Smooth muscle cell (in vitro differentiated cells): ENCODE measurements at regions not wholly inside any gene's neighbourhood (a gene's known extent, or its start where the extent isn't known, plus 50 kb on each side); places are given as distances from the start of the nearest gene placed in this dataset.

ENCODE experiments used
- DNase-seq: peaks from one replicate; lab custom pipeline; 2025; ENCODE audit not compliant: unreplicated experiment; lab: John Stamatoyannopoulos, UW
- H2AFZ ChIP-seq: fragments of 200-600 bp; sonication (generic); 2 replicates; pipeline ENCODE4 v1.6.0; 2016; ENCODE audit warnings: antibody characterized with exemption, low read depth, mild to moderate bottlenecking
- H3F3A ChIP-seq: fragments of 200-600 bp; sonication (generic); 2 replicates; pipeline ENCODE4 v1.6.0; 2017; ENCODE audit warnings: antibody characterized with exemption, low read depth
- H3K27ac ChIP-seq: fragments of 200-600 bp; sonication (generic); 2 replicates; pipeline ENCODE4 v1.5.1; 2016; ENCODE audit warnings: low read depth, mild to moderate bottlenecking
- H3K27me3 ChIP-seq: fragments of 200-600 bp; sonication (generic); 2 replicates; pipeline ENCODE4 v1.6.1; 2016; ENCODE audit warnings: low read depth, mild to moderate bottlenecking
- H3K36me3 ChIP-seq: fragments of 200-600 bp; sonication (generic); 2 replicates; pipeline ENCODE4 v1.5.1; 2016; ENCODE audit warnings: low read depth
- H3K4me1 ChIP-seq: fragments of 200-600 bp; sonication (generic); 2 replicates; pipeline ENCODE4 v1.5.1; 2016; ENCODE audit warnings: low read depth
- H3K4me2 ChIP-seq: fragments of 200-600 bp; sonication (generic); 2 replicates; pipeline ENCODE4 v1.6.0; 2016; ENCODE audit warnings: mild to moderate bottlenecking
- H3K4me3 ChIP-seq: fragments of 200-600 bp; sonication (generic); 2 replicates; pipeline ENCODE4 v1.5.1; 2016; ENCODE audit warnings: mild to moderate bottlenecking
- H3K79me2 ChIP-seq: fragments of 200-600 bp; sonication (generic); 2 replicates; pipeline ENCODE4 v1.6.0; 2016; ENCODE audit warnings: low read depth, mild to moderate bottlenecking
- H3K9ac ChIP-seq: fragments of 200-600 bp; sonication (generic); 2 replicates; pipeline ENCODE4 v1.6.0; 2016; ENCODE audit warnings: low read depth
- H3K9me3 ChIP-seq: fragments of 200-600 bp; sonication (generic); replicated peaks from 2 replicates; pipeline ENCODE4 v1.5.1; 2016; ENCODE audit warnings: low read depth
- H4K20me1 ChIP-seq: fragments of 200-600 bp; sonication (generic); 2 replicates; pipeline ENCODE4 v1.6.0; 2016; ENCODE audit warnings: low read depth
- WGBS: methylation state at CpG from one replicate; pipeline ENCODE4 v1.1.7; 2016; ENCODE audit warnings: low lambda C conversion rate; 5-methylcytosine and 5-hydroxymethylcytosine counted together
- TF ChIP-seq, protein P1 (sequence below): fragments of 200-600 bp; sonication (generic); IDR thresholded peaks from 2 replicates; pipeline ENCODE4 v1.5.1; 2017; ENCODE audit warnings: borderline replicate concordance, mild to moderate bottlenecking, antibody characterized with exemption; ENCODE audit not compliant: insufficient read depth, poor library complexity, severe bottlenecking

DNA sequence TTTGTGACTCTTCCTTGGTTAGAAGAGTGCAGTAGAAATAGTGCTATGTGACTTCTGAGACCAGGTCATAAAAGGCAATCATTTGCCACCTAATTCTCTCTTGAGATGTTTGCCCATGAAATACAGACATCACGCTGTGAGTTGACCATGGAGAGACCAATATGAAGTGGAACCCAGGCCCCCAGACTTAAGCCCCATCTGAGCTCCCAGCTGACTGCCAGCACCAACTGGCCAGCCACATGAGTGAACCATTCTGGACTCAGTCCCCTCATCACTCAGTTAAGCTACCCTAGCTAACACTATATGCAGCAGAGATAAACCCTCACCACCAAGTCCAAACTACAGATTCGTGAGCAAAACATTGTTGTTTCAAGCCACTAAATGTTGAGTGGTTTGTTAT is 60.7 kb upstream of the NIPBL start:
- Histone ChIP-seq H3K36me3 (no peaks in the 10 kb centered on the region), H3K27me3 (peaks cover 33% of the 10 kb centered on the region), H3F3A (no peaks in the 10 kb centered on the region), H2AFZ (no peak overlapping the region), H3K4me1 (no peaks in the 10 kb centered on the region), H4K20me1 (no peaks in the 10 kb centered on the region), H3K9me3 (no peaks in the 10 kb centered on the region), H3K79me2 (no peaks in the 10 kb centered on the region), H3K4me2 (no peak overlapping the region), H3K4me3 (no peak overlapping the region), H3K27ac (no peak overlapping the region), H3K9ac (no peak overlapping the region)
- TF ChIP-seq, protein P1, sequence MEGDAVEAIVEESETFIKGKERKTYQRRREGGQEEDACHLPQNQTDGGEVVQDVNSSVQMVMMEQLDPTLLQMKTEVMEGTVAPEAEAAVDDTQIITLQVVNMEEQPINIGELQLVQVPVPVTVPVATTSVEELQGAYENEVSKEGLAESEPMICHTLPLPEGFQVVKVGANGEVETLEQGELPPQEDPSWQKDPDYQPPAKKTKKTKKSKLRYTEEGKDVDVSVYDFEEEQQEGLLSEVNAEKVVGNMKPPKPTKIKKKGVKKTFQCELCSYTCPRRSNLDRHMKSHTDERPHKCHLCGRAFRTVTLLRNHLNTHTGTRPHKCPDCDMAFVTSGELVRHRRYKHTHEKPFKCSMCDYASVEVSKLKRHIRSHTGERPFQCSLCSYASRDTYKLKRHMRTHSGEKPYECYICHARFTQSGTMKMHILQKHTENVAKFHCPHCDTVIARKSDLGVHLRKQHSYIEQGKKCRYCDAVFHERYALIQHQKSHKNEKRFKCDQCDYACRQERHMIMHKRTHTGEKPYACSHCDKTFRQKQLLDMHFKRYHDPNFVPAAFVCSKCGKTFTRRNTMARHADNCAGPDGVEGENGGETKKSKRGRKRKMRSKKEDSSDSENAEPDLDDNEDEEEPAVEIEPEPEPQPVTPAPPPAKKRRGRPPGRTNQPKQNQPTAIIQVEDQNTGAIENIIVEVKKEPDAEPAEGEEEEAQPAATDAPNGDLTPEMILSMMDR: no peak
- no peak for DNase-seq
- 94% methylated on average over 2 of the region's 2 CpGs for WGBS

DNA sequence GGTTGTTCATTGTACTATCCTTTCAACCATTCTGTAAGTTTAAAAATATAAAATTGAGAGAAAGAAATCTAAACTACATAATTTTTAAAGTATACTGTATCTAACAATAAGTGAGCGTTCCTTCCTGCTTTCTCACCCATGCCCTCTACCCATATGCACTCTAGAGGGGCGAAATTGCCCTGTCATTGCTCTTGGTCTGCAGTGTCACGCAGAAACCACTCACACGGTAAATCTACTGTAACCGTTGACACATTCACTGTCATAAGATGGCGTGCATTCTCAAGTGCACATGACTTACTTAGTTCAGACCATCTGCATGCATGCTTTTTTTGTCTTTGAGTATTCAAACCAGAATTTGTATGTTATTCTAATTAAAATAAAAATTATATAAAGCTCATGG is 55.7 kb upstream of the NIPBL start:
- no peak overlapping the region for H3K27ac ChIP-seq
- H3K9ac ChIP-seq: no peak overlapping the region
- no peaks in the 10 kb centered on the region for H3K9me3 ChIP-seq
- H2AFZ ChIP-seq: no peak overlapping the region
- no peaks in the 10 kb centered on the region for H4K20me1 ChIP-seq
- H3K36me3 ChIP-seq: no peaks in the 10 kb centered on the region
- no peak overlapping the region for H3K4me2 ChIP-seq
- peaks cover 74% of the 10 kb centered on the region for H3K27me3 ChIP-seq
- H3K79me2 ChIP-seq: no peaks in the 10 kb centered on the region
- no peaks in the 10 kb centered on the region for H3F3A ChIP-seq
- TF ChIP-seq, protein P1: no peak
- H3K4me3 ChIP-seq: no peak overlapping the region
- WGBS: 89% methylated on average over 6 of the region's 6 CpGs
- DNase-seq: no peak
- H3K4me1 ChIP-seq: no peaks in the 10 kb centered on the region

DNA sequence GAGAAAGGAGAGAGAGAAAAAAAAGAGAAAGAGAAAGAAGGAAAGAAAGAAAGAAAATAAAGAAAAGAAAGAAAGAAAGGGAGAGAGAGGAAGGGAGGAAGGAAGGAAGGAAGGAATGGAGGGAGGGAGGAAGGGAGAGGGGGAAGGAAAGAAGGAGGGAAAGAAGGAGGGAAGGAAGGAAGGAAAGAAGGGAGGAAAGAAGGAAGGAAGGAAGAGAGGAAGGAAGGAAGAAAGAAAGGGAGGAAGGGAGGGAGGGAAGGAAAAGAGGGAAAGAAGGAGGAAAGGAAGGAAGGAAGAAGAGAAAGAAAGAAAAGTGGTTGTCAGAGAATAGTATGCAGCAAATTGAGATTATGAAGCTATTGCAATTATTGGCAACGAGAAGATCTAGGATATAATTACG is 49.9 kb upstream of the NIPBL start:
- WGBS: 85% methylated on average over 2 of the region's 2 CpGs
- Histone ChIP-seq H3K27ac (no peak overlapping the region), H3K4me1 (no peaks in the 10 kb centered on the region), H3F3A (no peaks in the 10 kb centered on the region), H3K27me3 (peaks cover 66% of the 10 kb centered on the region), H3K36me3 (no peaks in the 10 kb centered on the region), H3K9ac (no peak overlapping the region), H4K20me1 (no peaks in the 10 kb centered on the region), H3K79me2 (no peaks in the 10 kb centered on the region), H3K9me3 (no peaks in the 10 kb centered on the region), H3K4me2 (no peak overlapping the region), H2AFZ (no peak overlapping the region), H3K4me3 (no peak overlapping the region)
- DNase-seq: no peak
- TF ChIP-seq, protein P1: no peak
